CD8-positive, alpha-beta memory T cell (primary cell): ENCODE measurements at regions not wholly inside any gene's neighbourhood (a gene's known extent, or its start where the extent isn't known, plus 50 kb on each side); places are given as distances from the start of the nearest gene placed in this dataset.

Experiments
- CTCF ChIA-PET: fragments of 350-600 bp; sonication (Branson Sonifier 250); formaldehyde crosslinking; loops from one replicate; lab custom pipeline; 2021; ENCODE audit warnings: antibody characterized with exemption; lab: Charles Lee
- POLR2A ChIA-PET: fragments of 350-600 bp; sonication (Branson Sonifier 250); formaldehyde crosslinking; loops from one replicate; lab custom pipeline; 2021; ENCODE audit warnings: antibody characterized with exemption; lab: Charles Lee
- DNase-seq, 5 donors: peaks; one replicate each; pipeline versions ENCODE4 v3.0.0 to v3.0.0-alpha.2; 2020 to 2022; ENCODE audit warnings: mixed read lengths in 1 of 5
- H3K27ac ChIP-seq: one replicate; pipeline ENCODE4 v1.7.0; 2013; ENCODE audit warnings: low read depth, mild to moderate bottlenecking, low read length, moderate library complexity
- H3K27me3 ChIP-seq: 2 replicates; pipeline ENCODE4 v1.7.0; 2013; ENCODE audit warnings: low read length, mild to moderate bottlenecking; ENCODE audit not compliant: insufficient read depth, poor library complexity, severe bottlenecking
- H3K36me3 ChIP-seq: 2 replicates; pipeline ENCODE4 v1.7.0; 2013; ENCODE audit warnings: mild to moderate bottlenecking, low read length, moderate library complexity; ENCODE audit not compliant: insufficient read depth
- H3K4me1 ChIP-seq: 2 replicates; pipeline ENCODE4 v1.7.0; 2013; ENCODE audit warnings: mild to moderate bottlenecking, low read length, moderate library complexity; ENCODE audit not compliant: insufficient read depth
- H3K4me3 ChIP-seq: 2 replicates; pipeline ENCODE4 v1.7.0; 2013; ENCODE audit warnings: mild to moderate bottlenecking, low read length
- H3K9me3 ChIP-seq: 2 replicates; pipeline ENCODE4 v1.7.0; 2013; ENCODE audit warnings: mild to moderate bottlenecking, low read length
- H3K27ac Mint-ChIP-seq, 8 donors: one replicate each; pipeline ENCODE4 v1.8.0; 2020 to 2021; ENCODE audit warnings: mixed read lengths in 8 of 8, mild to moderate bottlenecking in 6 of 8, inconsistent platforms in 3 of 8, moderate library complexity in 3 of 8
- H3K27me3 Mint-ChIP-seq, 2 donors: one replicate each; pipeline ENCODE4 v1.8.0; 2020 to 2021; ENCODE audit warnings: mixed read lengths in 2 of 2, mild to moderate bottlenecking in 1 of 2, moderate library complexity in 1 of 2
- H3K36me3 Mint-ChIP-seq, 3 donors: one replicate each; pipeline ENCODE4 v1.8.0; 2020 to 2021; ENCODE audit warnings: mixed read lengths in 3 of 3, inconsistent platforms in 1 of 3, mild to moderate bottlenecking in 1 of 3
- H3K4me1 Mint-ChIP-seq, 3 donors: one replicate each; pipeline ENCODE4 v1.8.0; 2020 to 2021; ENCODE audit warnings: mixed read lengths in 3 of 3, inconsistent platforms in 1 of 3, mild to moderate bottlenecking in 1 of 3
- H3K4me3 Mint-ChIP-seq, 7 donors: one replicate each; pipeline ENCODE4 v1.8.0; 2020 to 2021; ENCODE audit warnings: mixed read lengths in 7 of 7, mild to moderate bottlenecking in 6 of 7, moderate library complexity in 4 of 7, inconsistent platforms in 2 of 7
- H3K9me3 Mint-ChIP-seq, 5 donors: one replicate each; pipeline ENCODE4 v1.8.0; 2020 to 2022; ENCODE audit warnings: mixed read lengths in 5 of 5, mild to moderate bottlenecking in 3 of 5, moderate library complexity in 2 of 5, inconsistent platforms in 1 of 5

DNA sequence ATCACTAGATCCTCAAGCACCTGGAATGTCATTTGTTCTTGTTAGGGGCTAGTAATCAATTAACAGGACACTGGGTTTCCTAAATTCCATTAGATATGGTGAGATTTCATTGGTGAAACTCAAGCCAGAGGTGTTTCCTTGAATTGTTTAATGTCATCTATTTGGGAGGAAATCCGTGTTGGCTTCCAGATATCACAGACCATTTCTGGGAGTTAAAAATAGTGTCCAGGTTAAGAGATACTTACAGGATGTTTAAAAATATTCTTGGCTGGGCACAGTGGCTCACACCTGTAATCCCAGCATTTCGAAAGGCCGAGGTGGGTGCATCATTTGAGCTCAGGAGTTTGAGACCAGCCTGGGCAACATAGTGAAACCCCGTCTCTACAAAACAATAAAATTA, 688.3 kb upstream of the WWC1 start:
- Mint-ChIP-seq H3K9me3 (peaks cover 0 to 7% (median 6%) of the 10 kb centered on the region in 5 donors), H3K4me1 (no peaks in the 10 kb centered on the region), H3K27ac (no peak overlapping the region), H3K36me3 (no peaks in the 10 kb centered on the region), H3K4me3 (no peak overlapping the region), H3K27me3 (no peaks in the 10 kb centered on the region)
- Histone ChIP-seq H3K4me1 (no peaks in the 10 kb centered on the region), H3K4me3 (no peak overlapping the region), H3K36me3 (no peaks in the 10 kb centered on the region), H3K9me3 (no peaks in the 10 kb centered on the region), H3K27ac (no peak overlapping the region), H3K27me3 (no peaks in the 10 kb centered on the region)
- CTCF ChIA-PET, result no interaction called here
- POLR2A ChIA-PET, result no interaction called here
- no peak for DNase-seq

DNA sequence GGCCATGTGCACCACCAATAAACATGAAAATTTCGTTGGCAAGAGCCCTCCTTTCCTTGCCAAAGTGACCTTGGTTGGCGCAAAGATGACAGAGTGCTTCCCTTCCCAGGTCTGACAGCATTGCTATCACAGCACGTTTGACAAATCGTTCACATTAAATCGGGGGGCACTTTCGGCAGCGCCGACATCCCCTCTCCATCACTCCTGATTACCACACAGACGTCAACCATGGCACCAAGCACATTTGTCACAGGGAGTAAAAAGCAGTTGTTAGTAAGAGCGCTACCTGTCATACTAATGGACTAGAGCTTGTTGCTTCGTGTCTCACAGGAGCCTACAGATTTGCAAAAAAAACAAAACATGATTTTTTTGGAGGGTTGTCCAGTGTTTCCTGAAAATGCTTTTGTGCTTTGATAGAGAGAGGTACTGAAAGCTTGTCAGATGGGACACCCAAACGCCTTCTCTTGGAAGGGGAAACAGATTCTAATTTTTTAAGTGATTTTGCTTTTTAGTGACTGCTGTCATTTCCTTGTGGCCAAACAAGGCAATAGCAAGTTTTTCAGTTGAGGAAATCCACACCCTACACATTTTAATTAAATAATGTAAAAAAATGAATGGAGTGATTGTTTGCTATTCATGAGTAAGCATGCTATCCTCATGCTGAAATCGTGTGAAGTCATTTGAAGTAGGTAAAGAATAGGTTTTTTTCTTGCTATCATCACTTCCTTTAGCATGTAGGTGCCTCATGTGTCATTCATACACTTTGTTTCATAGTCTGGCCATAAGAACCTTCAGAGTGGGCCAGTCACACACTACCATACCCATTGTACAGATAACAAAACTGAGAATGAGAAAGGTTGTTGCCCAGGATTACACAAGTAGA, 682.8 kb upstream of the WWC1 start:
- ChIA-PET CTCF (no interaction called here), POLR2A (no interaction called here)
- Histone ChIP-seq H3K4me3 (no peak overlapping the region), H3K27me3 (no peaks in the 10 kb centered on the region), H3K36me3 (no peaks in the 10 kb centered on the region), H3K4me1 (no peaks in the 10 kb centered on the region), H3K9me3 (no peaks in the 10 kb centered on the region), H3K27ac (no peak overlapping the region)
- no peaks in the 10 kb centered on the region for H3K4me1 Mint-ChIP-seq
- H3K36me3 Mint-ChIP-seq, result no peaks in the 10 kb centered on the region
- no peak for DNase-seq
- no peaks in the 10 kb centered on the region for H3K27me3 Mint-ChIP-seq
- peaks cover 0 to 9% (median 5%) of the 10 kb centered on the region in 5 donors for H3K9me3 Mint-ChIP-seq
- H3K4me3 Mint-ChIP-seq, result no peak overlapping the region
- no peak overlapping the region for H3K27ac Mint-ChIP-seq

DNA sequence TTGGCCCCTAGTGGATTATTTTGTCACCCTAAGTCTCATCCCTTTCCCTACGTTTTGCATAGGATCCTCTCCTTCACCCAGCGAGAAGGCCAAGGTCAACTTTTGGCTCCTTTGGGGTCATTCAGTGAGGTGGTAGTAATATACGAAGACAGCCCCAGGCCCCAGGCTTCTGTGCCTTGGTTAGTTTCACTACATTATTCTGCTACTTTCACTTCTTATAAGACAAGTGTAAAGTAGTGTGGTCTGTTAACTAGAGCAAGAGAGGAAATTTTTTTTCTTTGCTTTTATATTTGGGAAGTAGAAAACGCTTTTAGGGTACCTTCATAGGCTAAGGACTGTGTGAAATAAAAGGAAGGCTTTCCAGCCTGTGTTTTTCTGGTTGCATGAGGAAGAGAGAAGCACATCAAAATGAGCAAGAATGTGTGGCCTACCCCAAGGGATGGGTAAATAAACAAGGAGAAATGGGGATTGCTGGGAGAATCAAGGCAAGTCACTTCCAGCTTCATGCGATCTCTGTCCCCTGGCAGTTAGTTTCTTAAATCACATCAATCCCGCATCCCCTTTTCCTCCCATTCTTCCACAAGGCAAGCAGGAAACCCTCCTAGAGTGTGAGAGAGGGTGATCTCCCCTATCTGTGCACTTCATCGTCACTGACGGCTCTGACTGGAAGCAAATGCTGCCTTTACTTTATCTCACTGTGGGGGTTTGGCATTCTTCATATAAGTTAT, 677.0 kb upstream of the WWC1 start:
- Histone ChIP-seq H3K9me3 (no peaks in the 10 kb centered on the region), H3K27ac (no peak overlapping the region), H3K36me3 (no peaks in the 10 kb centered on the region), H3K27me3 (no peaks in the 10 kb centered on the region), H3K4me1 (no peaks in the 10 kb centered on the region), H3K4me3 (no peak overlapping the region)
- Mint-ChIP-seq H3K4me1 (no peaks in the 10 kb centered on the region), H3K4me3 (no peak overlapping the region), H3K27me3 (no peaks in the 10 kb centered on the region), H3K36me3 (no peaks in the 10 kb centered on the region), H3K9me3 (peaks cover 0 to 5% (median 4%) of the 10 kb centered on the region in 5 donors), H3K27ac (no peak overlapping the region)
- ChIA-PET POLR2A (no interaction called here), CTCF (no interaction called here)
- DNase-seq, result no peak

DNA sequence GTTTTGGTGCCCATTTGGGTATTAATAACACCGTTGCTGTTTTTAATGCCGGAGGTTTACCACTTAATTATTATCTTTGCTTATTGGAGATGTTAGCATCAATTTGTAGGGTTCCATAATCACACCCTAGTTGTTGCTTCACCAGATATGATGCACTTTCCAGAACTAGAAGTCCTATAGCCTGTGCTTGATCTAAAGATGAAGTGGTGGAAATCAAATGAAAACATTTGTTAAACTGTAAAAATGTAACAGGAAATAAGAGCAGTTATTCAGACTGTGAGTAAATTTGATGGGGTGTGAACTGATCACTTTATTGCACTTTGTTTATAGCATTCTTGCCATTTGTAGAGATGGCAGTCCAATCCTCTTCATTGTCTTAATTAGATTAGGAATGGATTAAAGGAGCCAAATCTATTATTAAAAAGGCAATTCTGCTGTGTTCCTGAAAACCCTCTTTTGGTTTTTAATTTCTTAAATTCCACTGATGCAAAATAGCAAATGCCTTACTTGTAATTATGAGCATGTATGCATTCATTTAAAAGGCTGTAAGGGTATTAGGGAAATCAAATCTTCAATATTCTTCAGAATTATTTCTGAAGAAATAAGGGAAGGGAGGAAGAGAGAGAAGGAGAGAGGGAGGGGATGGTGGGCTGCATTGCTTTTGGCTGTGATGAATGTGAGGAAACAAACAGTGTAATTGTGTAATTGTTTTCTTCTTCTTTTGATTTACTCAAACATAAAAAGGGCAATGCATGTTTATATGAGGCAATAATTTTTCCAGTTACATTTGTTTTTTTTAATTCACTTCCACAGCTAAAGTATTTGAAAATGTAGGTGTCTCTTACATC, 675.2 kb upstream of the WWC1 start:
- Mint-ChIP-seq H3K9me3 (peaks cover 0 to 8% (median 3%) of the 10 kb centered on the region in 5 donors), H3K4me3 (no peak overlapping the region), H3K27me3 (no peaks in the 10 kb centered on the region), H3K27ac (no peak overlapping the region), H3K4me1 (no peaks in the 10 kb centered on the region), H3K36me3 (no peaks in the 10 kb centered on the region)
- no peaks in the 10 kb centered on the region for H3K9me3 ChIP-seq
- no peaks in the 10 kb centered on the region for H3K27me3 ChIP-seq
- H3K4me1 ChIP-seq, result no peaks in the 10 kb centered on the region
- H3K36me3 ChIP-seq, result no peaks in the 10 kb centered on the region
- CTCF ChIA-PET, result no interaction called here
- no peak overlapping the region for H3K4me3 ChIP-seq
- no peak overlapping the region for H3K27ac ChIP-seq
- no peak for DNase-seq
- POLR2A ChIA-PET, result no interaction called here

DNA sequence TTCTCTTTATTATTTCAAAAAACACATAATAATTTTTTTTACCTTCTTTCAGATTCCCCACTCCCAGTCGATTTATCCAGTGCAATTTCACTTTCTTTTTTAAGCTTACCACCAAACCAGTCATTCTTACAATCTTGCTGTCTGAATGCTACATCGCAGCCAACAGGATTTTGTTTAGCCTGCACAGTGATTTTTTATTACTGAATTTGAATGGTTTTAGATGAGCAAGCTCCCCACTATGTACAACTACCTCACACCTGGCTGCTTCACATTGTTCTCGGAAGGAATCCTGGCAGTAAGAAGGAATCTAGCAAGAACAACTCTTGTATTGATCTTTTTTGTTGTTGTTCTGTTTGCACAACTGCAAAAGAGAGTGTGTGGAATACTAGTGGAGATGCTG, 668.1 kb upstream of the WWC1 start:
- no peak overlapping the region for H3K27ac Mint-ChIP-seq

DNA sequence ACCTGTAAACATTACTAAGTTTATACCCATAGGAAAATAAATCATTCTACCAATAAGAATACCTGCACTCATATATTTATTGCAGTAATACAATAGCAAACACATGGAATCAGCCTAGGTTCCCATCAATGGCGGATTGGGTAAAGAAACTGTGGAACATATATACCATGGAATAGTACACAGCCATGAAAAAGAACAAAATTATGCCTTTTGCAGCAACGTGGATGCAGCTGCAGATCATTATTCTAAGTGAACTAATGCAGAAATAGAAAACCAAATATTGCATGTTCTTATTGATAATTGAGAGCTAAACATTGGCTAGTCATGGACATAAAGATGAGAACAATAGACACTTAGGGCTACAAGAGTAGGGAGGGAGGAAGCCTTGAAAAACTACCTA, 667.4 kb upstream of the WWC1 start:
- H3K27me3 ChIP-seq, result no peaks in the 10 kb centered on the region
- ChIA-PET POLR2A (no interaction called here), CTCF (no interaction called here)
- no peaks in the 10 kb centered on the region for H3K4me1 Mint-ChIP-seq
- H3K27ac Mint-ChIP-seq, result no peak overlapping the region
- no peaks in the 10 kb centered on the region for H3K27me3 Mint-ChIP-seq
- H3K4me3 ChIP-seq, result no peak overlapping the region
- H3K4me1 ChIP-seq, result no peaks in the 10 kb centered on the region
- no peak overlapping the region for H3K27ac ChIP-seq
- H3K9me3 Mint-ChIP-seq, result peaks cover 0 to 7% (median 2%) of the 10 kb centered on the region in 5 donors
- no peak for DNase-seq
- H3K36me3 Mint-ChIP-seq, result no peaks in the 10 kb centered on the region
- no peaks in the 10 kb centered on the region for H3K9me3 ChIP-seq
- no peak overlapping the region for H3K4me3 Mint-ChIP-seq
- H3K36me3 ChIP-seq, result no peaks in the 10 kb centered on the region

More for the DNA sequence above, 668.1 kb upstream of the WWC1 start:
- Histone ChIP-seq H3K9me3 (no peaks in the 10 kb centered on the region), H3K27ac (no peak overlapping the region), H3K4me1 (no peaks in the 10 kb centered on the region), H3K4me3 (no peak overlapping the region), H3K36me3 (no peaks in the 10 kb centered on the region), H3K27me3 (no peaks in the 10 kb centered on the region)
- no peaks in the 10 kb centered on the region for H3K36me3 Mint-ChIP-seq
- ChIA-PET POLR2A (no interaction called here), CTCF (no interaction called here)
- H3K9me3 Mint-ChIP-seq, result peaks cover 0 to 10% (median 2%) of the 10 kb centered on the region in 5 donors
- H3K4me1 Mint-ChIP-seq, result no peaks in the 10 kb centered on the region
- no peak overlapping the region for H3K4me3 Mint-ChIP-seq
- no peak for DNase-seq
- no peaks in the 10 kb centered on the region for H3K27me3 Mint-ChIP-seq

DNA sequence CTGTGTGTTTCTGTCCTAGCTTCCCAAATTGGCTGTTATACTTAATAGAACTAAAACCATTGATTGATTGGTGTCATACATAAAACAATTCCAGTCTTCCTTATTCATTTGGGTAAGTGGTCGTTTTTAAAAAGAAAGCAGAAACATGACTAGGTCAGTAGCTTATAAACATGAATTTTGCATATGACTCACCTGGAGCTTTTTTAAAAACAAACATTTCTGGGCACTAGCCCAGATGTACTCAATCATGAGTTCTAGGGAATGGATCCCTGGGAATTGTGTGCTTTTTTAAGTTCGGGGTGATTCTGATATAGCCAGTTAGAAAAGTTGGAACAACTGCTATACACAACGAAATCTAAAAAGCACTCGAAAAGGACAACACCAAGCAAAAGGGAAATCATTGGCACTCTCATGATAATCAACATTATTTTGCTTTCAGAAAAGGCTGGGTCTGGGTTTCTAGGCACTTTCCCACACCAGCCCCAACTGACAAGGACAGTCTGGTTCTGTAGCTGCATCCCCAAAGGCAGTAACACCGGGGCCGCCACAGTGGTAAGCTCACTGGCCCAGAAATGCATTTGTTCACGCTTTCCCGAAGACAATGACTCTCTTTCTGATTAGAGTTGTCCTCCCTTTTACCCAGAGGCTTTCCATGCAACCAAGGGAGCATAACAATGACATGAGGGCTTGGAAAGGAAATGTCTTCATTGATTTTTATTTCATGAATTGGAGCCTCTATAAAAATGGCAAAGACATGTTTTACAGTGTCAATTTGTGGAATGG, 664.9 kb upstream of the WWC1 start:
- DNase-seq, result no peak
- Histone ChIP-seq H3K9me3 (no peaks in the 10 kb centered on the region), H3K36me3 (no peaks in the 10 kb centered on the region), H3K27ac (no peak overlapping the region), H3K4me1 (no peaks in the 10 kb centered on the region), H3K27me3 (no peaks in the 10 kb centered on the region), H3K4me3 (no peak overlapping the region)
- no peaks in the 10 kb centered on the region for H3K36me3 Mint-ChIP-seq
- ChIA-PET CTCF (no interaction called here), POLR2A (no interaction called here)
- H3K9me3 Mint-ChIP-seq, result peaks cover 0 to 6% (median 3%) of the 10 kb centered on the region in 5 donors
- H3K4me1 Mint-ChIP-seq, result no peaks in the 10 kb centered on the region
- no peak overlapping the region for H3K4me3 Mint-ChIP-seq
- no peaks in the 10 kb centered on the region for H3K27me3 Mint-ChIP-seq
- H3K27ac Mint-ChIP-seq, result no peak overlapping the region
